ENCODE measurements at regions not wholly inside any gene's neighbourhood (a gene's known extent, or its start where the extent isn't known, plus 50 kb on each side); places are given as distances from the start of the nearest gene placed in this dataset.

GRCh38 chr9:79390077-79390698 lies 181.6 kb upstream of the TLE4 start:
- DNase-seq (ENCODE audit: low read depth), result no peak
- no peak overlapping the region for H3K4me3 ChIP-seq (replicated peaks; ENCODE audit: low read depth, low read length)
- TF ChIP-seq CTCF (IDR thresholded peaks at IDR 0.05; ENCODE audit: low read length, missing control alignments), result no peak

- no peak overlapping the region for H3K4me3 ChIP-seq (replicated peaks; ENCODE audit: low read depth, low read length)
- no peak for TF ChIP-seq CTCF (IDR thresholded peaks at IDR 0.05; ENCODE audit: low read length, missing control alignments)
- no peak for DNase-seq (ENCODE audit: low read depth)
Observed at GRCh38 chr9:79390781-79391770, 180.7 kb upstream of the TLE4 start.

GRCh38 chr9:79395228-79395627 lies 176.5 kb upstream of the TLE4 start:
- no peak for TF ChIP-seq CTCF (IDR thresholded peaks at IDR 0.05; ENCODE audit: low read length, missing control alignments)
- no peak overlapping the region for H3K4me3 ChIP-seq (replicated peaks; ENCODE audit: low read depth, low read length)
- no peak for DNase-seq (ENCODE audit: low read depth)

- no peak overlapping the region for H3K4me3 ChIP-seq (replicated peaks; ENCODE audit: low read depth, low read length)
- DNase-seq (ENCODE audit: low read depth), result no peak
- TF ChIP-seq CTCF (IDR thresholded peaks at IDR 0.05; ENCODE audit: low read length, missing control alignments), result no peak
Observed at GRCh38 chr9:79395755-79396154, 176.0 kb upstream of the TLE4 start.

DNA sequence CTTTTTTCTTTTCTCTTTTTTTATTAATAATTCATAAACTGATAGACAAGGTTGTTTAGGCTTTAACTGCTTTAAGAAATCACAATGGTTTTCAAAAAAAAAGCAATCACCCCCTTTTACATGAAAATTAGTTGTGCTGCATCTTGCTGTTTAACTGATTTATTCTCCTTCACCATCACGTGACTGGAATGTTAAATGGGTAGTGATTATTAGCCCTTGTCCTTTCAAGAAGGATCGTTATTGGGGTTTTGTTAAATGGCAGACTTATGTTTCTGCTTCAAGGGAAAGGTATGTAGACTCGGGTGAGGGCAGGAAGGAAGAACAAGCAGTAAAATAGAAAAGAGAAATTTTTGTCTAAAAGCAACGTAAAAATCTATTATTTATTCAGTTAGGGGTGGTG lies 175.6 kb upstream of the TLE4 start:
- TF ChIP-seq CTCF (IDR thresholded peaks at IDR 0.05; ENCODE audit: low read length, missing control alignments), result no peak
- DNase-seq (ENCODE audit: low read depth), result no peak
- no peak overlapping the region for H3K4me3 ChIP-seq (replicated peaks; ENCODE audit: low read depth, low read length)

DNA sequence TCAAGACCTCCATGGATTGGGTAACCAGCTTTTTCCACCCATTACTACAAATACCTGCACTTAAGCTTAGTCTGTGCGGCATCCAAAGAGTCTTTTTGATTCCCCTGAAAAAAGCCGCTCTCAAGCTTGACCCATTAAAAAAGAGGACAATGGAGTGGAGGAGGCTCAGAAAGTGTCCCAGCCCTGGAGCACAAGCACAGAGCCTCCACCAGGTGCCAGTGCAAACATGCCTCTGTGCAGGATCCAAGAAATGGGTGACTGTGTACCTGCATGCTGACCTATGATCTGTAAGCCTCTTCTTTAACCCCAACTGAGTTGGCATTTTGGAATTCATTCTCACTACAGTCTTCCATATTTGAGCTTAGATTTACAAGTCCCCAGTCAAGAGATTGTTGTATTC lies 168.3 kb upstream of the TLE4 start:
- DNase-seq (ENCODE audit: low read depth), result no peak
- TF ChIP-seq CTCF (IDR thresholded peaks at IDR 0.05; ENCODE audit: low read length, missing control alignments), result no peak
- H3K4me3 ChIP-seq (replicated peaks; ENCODE audit: low read depth, low read length), result no peak overlapping the region

Measured in fibroblast of pulmonary artery (primary cell).